ENCODE measurements at regions not wholly inside any gene's neighbourhood (a gene's known extent, or its start where the extent isn't known, plus 50 kb on each side); places are given as distances from the start of the nearest gene placed in this dataset.

DNA sequence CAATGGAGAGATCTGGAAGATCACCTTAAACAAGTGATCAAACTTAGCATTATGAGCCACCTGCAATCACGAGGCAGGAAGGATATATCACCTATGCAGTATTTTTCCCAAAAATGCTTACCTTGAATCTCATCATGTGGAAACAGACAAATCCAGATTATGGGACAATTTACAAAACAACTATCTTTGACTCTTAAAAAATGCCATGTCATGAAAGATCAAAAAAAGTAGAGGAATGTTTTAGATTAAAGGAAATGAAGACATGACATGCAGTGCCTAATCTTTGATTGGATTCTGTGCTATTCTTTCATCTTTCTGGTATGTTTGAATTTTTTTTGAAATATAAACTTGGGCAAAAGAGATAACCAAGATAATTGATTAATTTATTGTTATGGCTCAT is 95.9 kb downstream of the KPNA2 start:
- TF ChIP-seq, protein P1, sequence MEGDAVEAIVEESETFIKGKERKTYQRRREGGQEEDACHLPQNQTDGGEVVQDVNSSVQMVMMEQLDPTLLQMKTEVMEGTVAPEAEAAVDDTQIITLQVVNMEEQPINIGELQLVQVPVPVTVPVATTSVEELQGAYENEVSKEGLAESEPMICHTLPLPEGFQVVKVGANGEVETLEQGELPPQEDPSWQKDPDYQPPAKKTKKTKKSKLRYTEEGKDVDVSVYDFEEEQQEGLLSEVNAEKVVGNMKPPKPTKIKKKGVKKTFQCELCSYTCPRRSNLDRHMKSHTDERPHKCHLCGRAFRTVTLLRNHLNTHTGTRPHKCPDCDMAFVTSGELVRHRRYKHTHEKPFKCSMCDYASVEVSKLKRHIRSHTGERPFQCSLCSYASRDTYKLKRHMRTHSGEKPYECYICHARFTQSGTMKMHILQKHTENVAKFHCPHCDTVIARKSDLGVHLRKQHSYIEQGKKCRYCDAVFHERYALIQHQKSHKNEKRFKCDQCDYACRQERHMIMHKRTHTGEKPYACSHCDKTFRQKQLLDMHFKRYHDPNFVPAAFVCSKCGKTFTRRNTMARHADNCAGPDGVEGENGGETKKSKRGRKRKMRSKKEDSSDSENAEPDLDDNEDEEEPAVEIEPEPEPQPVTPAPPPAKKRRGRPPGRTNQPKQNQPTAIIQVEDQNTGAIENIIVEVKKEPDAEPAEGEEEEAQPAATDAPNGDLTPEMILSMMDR (conservative IDR thresholded peaks at IDR 0.05; ENCODE audit: low read depth, low read length), result no peak
- no peak for TF ChIP-seq EZH2phosphoT487 (IDR thresholded peaks at IDR 0.05; ENCODE audit: borderline replicate concordance, low read length)
